Hepatocyte (in vitro differentiated cells): ENCODE measurements at regions not wholly inside any gene's neighbourhood (a gene's known extent, or its start where the extent isn't known, plus 50 kb on each side); places are given as distances from the start of the nearest gene placed in this dataset.

ENCODE experiments used
- DNase-seq: peaks from one replicate; pipeline ENCODE4 v3.0.0-alpha.2; 2016; ENCODE audit warnings: low spot score
- H2AFZ ChIP-seq: fragments of 200-600 bp; sonication (generic); 2 replicates; pipeline ENCODE4 v1.6.0; 2016; ENCODE audit warnings: antibody characterized with exemption, mild to moderate bottlenecking
- H3K27ac ChIP-seq: fragments of 200-600 bp; sonication (generic); 2 replicates; pipeline ENCODE4 v1.5.1; 2016; ENCODE audit warnings: mild to moderate bottlenecking
- H3K27me3 ChIP-seq: fragments of 200-600 bp; sonication (generic); 2 replicates; pipeline ENCODE4 v1.6.1; 2016
- H3K36me3 ChIP-seq: fragments of 200-600 bp; sonication (generic); replicated peaks from 2 replicates; pipeline ENCODE4 v1.5.1; 2016; ENCODE audit warnings: low read depth; ENCODE audit not compliant: insufficient read depth
- H3K4me1 ChIP-seq: fragments of 200-600 bp; sonication (generic); 2 replicates; pipeline ENCODE4 v1.5.1; 2016; ENCODE audit warnings: mild to moderate bottlenecking, moderate library complexity; ENCODE audit not compliant: insufficient read depth
- H3K4me2 ChIP-seq: fragments of 200-600 bp; sonication (generic); 2 replicates; pipeline ENCODE4 v1.6.0; 2016
- H3K4me3 ChIP-seq: fragments of 200-600 bp; sonication (generic); 2 replicates; pipeline ENCODE4 v1.5.1; 2016; ENCODE audit warnings: mild to moderate bottlenecking
- H3K79me2 ChIP-seq: fragments of 200-600 bp; sonication (generic); 2 replicates; pipeline ENCODE4 v1.6.0; 2017; ENCODE audit warnings: mild to moderate bottlenecking
- H3K9me2 ChIP-seq: fragments of 200-600 bp; sonication (generic); replicated peaks from 2 replicates; pipeline ENCODE4 v1.6.0; 2017; ENCODE audit warnings: mild to moderate bottlenecking; ENCODE audit not compliant: insufficient read depth
- H3K9me3 ChIP-seq: fragments of 200-600 bp; sonication (generic); 2 replicates; pipeline ENCODE4 v1.5.1; 2016; ENCODE audit warnings: low read depth, mild to moderate bottlenecking
- H4K20me1 ChIP-seq: fragments of 200-600 bp; sonication (generic); 2 replicates; pipeline ENCODE4 v1.6.0; 2016; ENCODE audit warnings: mild to moderate bottlenecking; ENCODE audit not compliant: insufficient read depth, poor library complexity, severe bottlenecking
- EZH2 ChIP-seq: fragments of 200-600 bp; sonication (generic); IDR thresholded peaks from 2 replicates; pipeline ENCODE4 v1.6.1; 2016; ENCODE audit warnings: antibody characterized with exemption, mild to moderate bottlenecking, borderline replicate concordance
- EZH2phosphoT487 ChIP-seq: fragments of 200-600 bp; sonication (generic); IDR thresholded peaks from one replicate; pipeline ENCODE4 v1.6.1; 2018; ENCODE audit warnings: antibody characterized with exemption, mild to moderate bottlenecking, low read depth, moderate library complexity; ENCODE audit not compliant: unreplicated experiment, severe bottlenecking
- WGBS: methylation state at CpG from one replicate; pipeline ENCODE4 v1.1.6; 2016; ENCODE audit warnings: low lambda C conversion rate; ENCODE audit errors: missing lambda C conversion rate; 5-methylcytosine and 5-hydroxymethylcytosine counted together
- TF ChIP-seq, protein P1 (sequence below): fragments of 200-600 bp; sonication (generic); IDR thresholded peaks from 2 replicates; pipeline ENCODE4 v1.5.1; 2016; ENCODE audit warnings: antibody characterized with exemption, mild to moderate bottlenecking; ENCODE audit not compliant: poor library complexity

DNA sequence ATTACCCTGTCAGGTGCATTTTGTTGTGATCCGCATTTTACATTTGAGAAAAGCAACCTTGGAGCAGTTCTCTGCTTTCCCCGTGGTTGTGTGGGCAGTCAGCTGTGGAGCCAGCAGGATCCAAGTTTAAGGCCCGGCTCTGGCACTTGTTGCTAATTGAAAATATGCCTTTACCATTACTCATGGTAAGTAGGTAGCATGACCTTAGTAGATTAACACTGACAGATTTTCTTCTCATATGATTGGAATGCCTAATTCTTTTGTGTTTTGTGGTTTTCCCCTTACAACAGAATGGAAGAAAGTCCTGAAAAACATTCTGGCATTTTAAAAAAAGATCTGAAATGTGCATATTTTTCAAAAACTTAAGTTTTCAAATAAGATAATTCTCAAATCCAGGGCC, 246.5 kb upstream of the LRRN1 start:
- Histone ChIP-seq H3K36me3 (no peaks in the 10 kb centered on the region), H2AFZ (no peak overlapping the region), H3K4me1 (no peaks in the 10 kb centered on the region), H3K27me3 (no peaks in the 10 kb centered on the region), H3K27ac (no peak overlapping the region), H3K4me2 (no peak overlapping the region), H3K9me2 (no peaks in the 10 kb centered on the region), H4K20me1 (no peaks in the 10 kb centered on the region), H3K4me3 (no peak overlapping the region), H3K79me2 (no peaks in the 10 kb centered on the region), H3K9me3 (no peaks in the 10 kb centered on the region)
- DNase-seq, result no peak
- TF ChIP-seq EZH2phosphoT487 (no peak), EZH2 (no peak)
- TF ChIP-seq, protein P1, sequence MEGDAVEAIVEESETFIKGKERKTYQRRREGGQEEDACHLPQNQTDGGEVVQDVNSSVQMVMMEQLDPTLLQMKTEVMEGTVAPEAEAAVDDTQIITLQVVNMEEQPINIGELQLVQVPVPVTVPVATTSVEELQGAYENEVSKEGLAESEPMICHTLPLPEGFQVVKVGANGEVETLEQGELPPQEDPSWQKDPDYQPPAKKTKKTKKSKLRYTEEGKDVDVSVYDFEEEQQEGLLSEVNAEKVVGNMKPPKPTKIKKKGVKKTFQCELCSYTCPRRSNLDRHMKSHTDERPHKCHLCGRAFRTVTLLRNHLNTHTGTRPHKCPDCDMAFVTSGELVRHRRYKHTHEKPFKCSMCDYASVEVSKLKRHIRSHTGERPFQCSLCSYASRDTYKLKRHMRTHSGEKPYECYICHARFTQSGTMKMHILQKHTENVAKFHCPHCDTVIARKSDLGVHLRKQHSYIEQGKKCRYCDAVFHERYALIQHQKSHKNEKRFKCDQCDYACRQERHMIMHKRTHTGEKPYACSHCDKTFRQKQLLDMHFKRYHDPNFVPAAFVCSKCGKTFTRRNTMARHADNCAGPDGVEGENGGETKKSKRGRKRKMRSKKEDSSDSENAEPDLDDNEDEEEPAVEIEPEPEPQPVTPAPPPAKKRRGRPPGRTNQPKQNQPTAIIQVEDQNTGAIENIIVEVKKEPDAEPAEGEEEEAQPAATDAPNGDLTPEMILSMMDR, result no peak
- WGBS, result 81% methylated on average over 3 of the region's 3 CpGs

DNA sequence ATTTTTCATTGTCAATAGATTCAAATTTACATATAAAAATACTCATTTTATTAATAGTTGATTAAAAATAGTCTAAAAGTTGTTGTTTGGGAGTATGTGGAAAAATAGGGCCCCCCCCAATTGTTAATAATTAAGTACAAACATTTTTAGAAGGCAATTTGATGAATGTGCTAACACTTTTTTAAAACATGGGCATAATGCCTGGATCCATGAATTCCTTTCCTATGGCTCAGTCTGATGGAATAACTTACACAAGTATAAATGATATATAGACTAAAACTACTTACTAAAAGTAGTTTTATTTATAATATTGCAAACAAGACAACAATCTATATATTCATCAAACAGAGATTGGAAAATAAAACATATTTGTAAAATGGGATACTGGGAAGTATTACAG, 247.2 kb upstream of the LRRN1 start:
- no peaks in the 10 kb centered on the region for H3K4me1 ChIP-seq

DNA sequence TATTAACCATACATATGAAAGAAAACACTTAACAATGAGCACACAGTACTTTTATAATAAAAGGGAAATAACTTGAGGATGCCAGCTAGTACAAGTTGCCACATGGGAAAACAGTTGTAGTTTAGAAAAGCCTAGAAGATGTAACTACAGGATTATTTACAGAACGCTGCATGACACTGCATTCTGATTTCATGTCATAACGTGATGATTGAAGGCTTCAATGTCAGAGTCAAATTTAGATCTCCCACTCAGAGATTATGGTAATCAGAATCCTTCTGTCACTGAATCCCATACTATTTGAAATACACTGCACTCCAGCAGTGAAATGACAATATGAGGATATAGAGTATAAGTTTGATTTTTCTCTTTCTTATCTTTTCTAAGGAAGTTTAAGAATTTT, 253.9 kb upstream of the LRRN1 start:
- Histone ChIP-seq H3K4me3 (no peak overlapping the region), H3K4me1 (no peaks in the 10 kb centered on the region), H3K9me3 (no peaks in the 10 kb centered on the region), H3K4me2 (no peak overlapping the region), H2AFZ (no peak overlapping the region), H3K27ac (no peak overlapping the region), H3K79me2 (no peaks in the 10 kb centered on the region), H3K36me3 (no peaks in the 10 kb centered on the region), H3K9me2 (no peaks in the 10 kb centered on the region), H3K27me3 (no peaks in the 10 kb centered on the region), H4K20me1 (no peaks in the 10 kb centered on the region)
- 80% methylated on average over 2 of the region's 2 CpGs for WGBS
- TF ChIP-seq EZH2, result no peak
- TF ChIP-seq EZH2phosphoT487, result no peak
- TF ChIP-seq, protein P1, result no peak
- no peak for DNase-seq

More for the DNA sequence above, 247.2 kb upstream of the LRRN1 start:
- H2AFZ ChIP-seq, result no peak overlapping the region
- no peaks in the 10 kb centered on the region for H3K27me3 ChIP-seq
- no peak for DNase-seq
- TF ChIP-seq EZH2phosphoT487, result no peak
- no peak for TF ChIP-seq EZH2
- TF ChIP-seq, protein P1, result no peak
- no peaks in the 10 kb centered on the region for H3K36me3 ChIP-seq
- no peaks in the 10 kb centered on the region for H4K20me1 ChIP-seq
- H3K27ac ChIP-seq, result no peak overlapping the region
- no peaks in the 10 kb centered on the region for H3K9me3 ChIP-seq
- H3K79me2 ChIP-seq, result no peaks in the 10 kb centered on the region
- H3K9me2 ChIP-seq, result no peaks in the 10 kb centered on the region
- H3K4me2 ChIP-seq, result no peak overlapping the region
- no peak overlapping the region for H3K4me3 ChIP-seq

DNA sequence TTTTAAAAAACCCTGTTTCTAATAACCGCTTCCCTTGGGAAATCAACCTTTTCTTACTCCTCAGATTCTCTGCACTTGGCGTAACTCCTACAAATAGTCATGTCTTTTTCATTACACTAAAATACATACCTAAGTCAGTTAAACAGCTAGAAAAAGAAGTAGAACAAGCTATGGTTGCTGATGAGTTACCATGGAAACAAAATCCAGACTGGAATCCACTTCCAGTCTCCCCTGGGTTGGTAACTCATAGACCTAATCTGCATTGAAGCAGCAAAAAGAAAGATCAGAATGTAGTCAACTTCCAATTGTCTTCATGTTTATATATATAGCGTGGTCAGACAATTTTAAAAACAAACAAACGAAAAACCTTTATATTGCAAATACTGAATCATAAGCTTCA, 260.8 kb upstream of the LRRN1 start:
- Histone ChIP-seq H3K27ac (no peak overlapping the region), H3K4me3 (no peak overlapping the region), H2AFZ (no peak overlapping the region), H3K9me2 (no peaks in the 10 kb centered on the region), H3K4me2 (no peak overlapping the region), H3K27me3 (no peaks in the 10 kb centered on the region), H3K36me3 (no peaks in the 10 kb centered on the region), H4K20me1 (no peaks in the 10 kb centered on the region), H3K9me3 (no peaks in the 10 kb centered on the region), H3K79me2 (no peaks in the 10 kb centered on the region), H3K4me1 (no peaks in the 10 kb centered on the region)
- 96% methylated on average over 4 of the region's 4 CpGs for WGBS
- TF ChIP-seq, protein P1, result no peak
- TF ChIP-seq EZH2 (no peak), EZH2phosphoT487 (no peak)
- DNase-seq, result no peak
